GM19324 (cell line): ENCODE measurements at regions not wholly inside any gene's neighbourhood (a gene's known extent, or its start where the extent isn't known, plus 50 kb on each side); places are given as distances from the start of the nearest gene placed in this dataset.
"Not testable (repeated sequence)": the region's sequence is repeated elsewhere in the genome, so short reads cannot be mapped to it uniquely, and the experiment has no call there.

Source experiments
- ATAC-seq: cut with Tn5 transposase; IDR thresholded peaks from one replicate; pipeline ENCODE4 v1.9.1; 2021; ENCODE audit warnings: mild to moderate bottlenecking, moderate library complexity; ENCODE audit not compliant: unreplicated experiment, low FRiP score

- no peak for ATAC-seq
Measured at GRCh38 chr9:74120470-74120869, 376.7 kb upstream of the RORB start.

DNA sequence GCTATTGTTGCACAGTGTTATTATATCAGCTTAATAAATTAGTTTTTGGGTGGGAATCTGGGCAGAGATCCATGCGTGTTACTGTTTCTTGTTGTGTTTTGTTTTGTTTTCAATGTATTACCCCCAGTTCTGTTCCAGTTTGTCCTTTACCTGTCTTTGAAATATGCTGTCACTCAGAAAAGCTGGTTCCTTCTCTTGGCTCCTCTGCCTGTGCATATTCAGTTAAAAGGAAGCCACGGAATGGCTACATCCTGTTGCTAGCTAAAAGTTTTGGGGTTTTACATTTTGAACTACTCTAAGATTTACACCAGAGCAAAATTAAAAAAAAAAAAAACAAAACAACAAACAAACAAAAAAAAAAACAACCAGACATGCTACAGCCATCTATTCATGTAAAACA is 374.9 kb upstream of the RORB start:
- no peak for ATAC-seq

DNA sequence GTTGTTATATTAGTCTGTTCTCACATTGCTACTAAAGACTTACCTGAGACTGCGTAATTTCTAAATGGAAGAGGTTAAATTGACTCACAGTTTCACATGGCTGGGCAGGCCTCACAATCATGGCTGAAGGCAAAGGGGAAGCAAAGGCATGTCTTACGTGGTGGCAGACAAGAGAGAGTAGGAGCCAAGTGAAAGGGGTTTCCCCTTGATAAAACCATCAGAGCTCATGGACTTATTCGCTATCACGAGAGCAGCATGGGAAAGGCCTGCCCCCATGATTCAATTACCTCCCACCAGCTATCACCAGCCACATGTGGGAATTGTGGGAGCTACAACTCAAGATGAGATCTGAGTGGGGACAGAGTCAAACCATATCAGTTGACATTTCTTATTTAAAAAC is 374.5 kb upstream of the RORB start:
- no peak for ATAC-seq

DNA sequence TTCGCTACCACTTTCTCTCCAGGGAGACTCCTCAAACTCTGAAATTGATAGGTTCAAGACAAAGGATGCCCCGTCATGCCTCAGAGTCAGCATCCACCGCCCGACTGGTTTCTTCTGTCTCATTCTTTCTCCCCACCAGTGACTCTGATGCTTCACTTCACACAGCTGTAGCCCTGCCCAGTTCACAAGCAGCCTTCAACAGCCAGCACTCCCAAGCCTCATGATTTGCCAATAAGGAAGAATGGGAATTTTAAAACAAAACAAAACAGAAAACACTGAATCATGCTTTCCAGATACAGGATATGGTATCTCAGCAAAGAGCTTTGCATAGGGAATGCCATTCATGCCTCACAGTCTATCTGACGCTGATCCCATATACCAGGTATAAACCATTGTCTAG is 371.2 kb upstream of the RORB start:
- no peak for ATAC-seq

DNA sequence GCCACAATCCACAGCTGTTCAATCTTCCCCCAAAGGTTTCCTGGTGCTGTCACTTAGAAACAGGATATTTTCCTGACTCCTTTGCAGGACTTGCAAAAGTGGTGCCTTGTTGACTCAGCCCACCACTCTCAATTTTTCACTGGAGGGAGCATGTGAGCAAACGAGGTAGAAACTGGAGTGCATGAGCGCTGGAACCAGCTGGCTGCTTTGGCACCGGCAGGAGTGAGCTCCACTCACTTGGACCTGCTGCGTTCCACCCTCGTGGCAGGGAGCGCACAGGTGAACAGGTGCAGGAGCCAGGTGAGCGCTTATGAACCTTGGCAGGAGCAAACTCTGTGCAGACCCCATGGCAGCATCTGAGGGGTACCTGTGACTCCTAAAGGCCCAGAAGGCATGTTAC is 364.1 kb upstream of the RORB start:
- no peak for ATAC-seq

- no peak for ATAC-seq
Measured at GRCh38 chr9:74133921-74134320, 363.2 kb upstream of the RORB start.

GRCh38 chr9:74138182-74138581 is 359.0 kb upstream of the RORB start:
- ATAC-seq = no peak

DNA sequence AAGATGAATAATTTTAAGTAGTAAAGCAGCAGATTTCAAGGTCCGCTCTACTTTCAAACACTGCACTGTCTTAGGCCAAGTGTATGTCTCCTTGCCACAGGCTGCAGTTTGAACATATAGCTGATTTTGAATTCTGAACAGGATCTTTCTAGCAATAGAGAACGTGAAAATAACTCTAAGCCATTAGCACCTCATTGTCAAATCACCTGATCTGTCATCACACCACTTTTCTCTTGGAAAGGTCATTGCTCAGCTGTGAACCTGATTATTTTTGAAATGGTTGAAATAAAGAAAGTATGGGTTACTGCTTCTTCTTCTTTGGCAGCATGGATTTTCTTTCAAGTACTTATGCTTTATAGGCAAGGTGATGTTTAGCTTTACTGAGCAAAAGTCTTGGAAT is 357.0 kb upstream of the RORB start:
- ATAC-seq = no peak

DNA sequence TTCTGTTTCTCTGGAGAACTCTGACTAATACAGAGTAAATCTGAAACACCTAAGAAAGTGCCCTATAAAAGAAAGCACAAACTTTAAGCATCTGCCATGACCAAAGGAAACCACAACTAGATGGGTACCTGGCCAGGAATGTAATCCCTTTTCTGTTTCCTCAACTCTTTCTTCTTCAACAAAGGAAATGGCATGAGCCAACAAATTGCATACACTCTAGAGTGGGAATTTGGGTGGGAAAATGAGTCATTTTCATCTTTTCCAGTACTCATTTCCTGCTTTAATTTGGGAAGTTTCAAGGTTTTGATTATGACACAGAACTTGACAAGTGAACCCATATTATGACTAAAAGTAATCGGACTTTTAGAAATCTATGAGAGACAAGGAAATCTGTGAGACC is 349.2 kb upstream of the RORB start:
- no peak for ATAC-seq

DNA sequence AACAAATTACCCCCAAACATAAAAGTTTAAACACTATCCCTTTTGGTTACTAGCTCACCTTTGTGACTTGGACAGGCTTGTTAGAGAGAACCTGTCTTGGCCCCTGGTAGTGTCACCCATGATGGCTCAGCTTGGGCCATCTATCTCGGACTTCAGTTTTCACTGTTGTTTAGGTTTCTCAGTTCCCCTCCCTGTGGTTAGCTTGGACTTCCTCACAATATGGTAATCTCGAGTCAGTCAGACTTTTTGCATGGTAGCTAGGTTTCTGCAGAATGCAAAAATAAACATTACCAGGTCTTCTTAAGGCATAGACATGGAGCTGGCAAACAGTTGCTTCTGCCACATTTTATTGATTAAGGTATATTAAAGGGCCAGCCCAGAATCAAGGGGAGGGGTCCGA is 324.3 kb upstream of the RORB start:
- peak; percentile 92 for ATAC-seq

DNA sequence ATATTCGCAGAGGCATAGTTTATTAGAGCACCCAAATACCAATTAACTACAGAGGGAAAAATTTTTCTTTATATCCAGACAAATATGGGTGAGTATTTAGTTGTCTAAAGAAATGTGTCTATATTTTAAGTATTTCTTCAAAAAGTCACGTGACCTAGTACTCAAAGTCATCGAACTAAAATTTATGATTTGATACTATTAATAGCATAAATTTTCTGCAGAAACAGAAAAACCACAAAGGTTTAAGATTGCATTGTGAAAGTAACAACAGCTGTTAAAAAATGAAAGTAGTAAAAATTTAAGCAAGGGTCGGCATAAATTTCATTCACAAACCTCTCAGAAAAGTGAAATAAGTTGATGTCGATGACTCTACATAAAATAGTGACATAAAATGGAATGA is 323.9 kb upstream of the RORB start:
- ATAC-seq = no peak

DNA sequence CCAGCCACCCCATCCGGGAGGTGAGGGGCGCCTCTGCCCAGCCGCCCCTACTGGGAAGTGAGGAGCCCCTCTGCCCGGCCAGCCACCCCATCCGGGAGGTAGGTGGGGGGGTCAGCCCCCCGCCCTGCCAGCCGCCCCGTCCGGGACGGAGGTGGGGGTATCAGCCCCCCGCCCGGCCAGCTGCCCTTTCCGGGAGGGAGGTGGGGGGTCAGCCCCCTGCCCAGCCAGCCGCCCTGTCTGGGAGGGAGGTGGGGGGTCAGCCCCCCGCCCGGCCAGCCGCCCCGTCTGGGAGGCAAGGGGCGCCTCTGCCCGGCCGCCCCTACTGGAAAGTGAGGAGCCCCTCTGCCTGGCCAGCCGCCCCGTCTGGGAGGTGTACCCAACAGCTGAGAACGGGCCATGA is 299.4 kb upstream of the RORB start:
- not testable (repeated sequence) for ATAC-seq

DNA sequence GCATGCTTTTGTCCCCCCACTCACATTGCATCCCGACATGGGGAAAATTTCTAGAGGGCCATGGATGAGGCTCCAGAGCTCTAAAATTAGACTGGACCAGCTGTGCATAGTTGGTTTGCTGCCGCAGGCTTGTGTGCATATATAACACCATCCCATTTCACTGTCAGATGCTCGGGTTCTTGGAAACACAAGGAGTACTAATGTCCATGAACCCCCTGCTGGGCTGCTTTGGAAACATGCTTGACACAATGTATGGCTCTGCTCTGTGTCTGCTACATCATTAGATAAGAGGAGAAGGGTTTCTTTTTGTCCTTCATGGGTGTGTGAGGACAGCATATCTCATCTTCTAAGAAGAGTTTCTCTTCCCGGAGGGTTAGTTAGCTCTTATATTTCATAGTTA is 292.1 kb upstream of the RORB start:
- ATAC-seq = no peak

DNA sequence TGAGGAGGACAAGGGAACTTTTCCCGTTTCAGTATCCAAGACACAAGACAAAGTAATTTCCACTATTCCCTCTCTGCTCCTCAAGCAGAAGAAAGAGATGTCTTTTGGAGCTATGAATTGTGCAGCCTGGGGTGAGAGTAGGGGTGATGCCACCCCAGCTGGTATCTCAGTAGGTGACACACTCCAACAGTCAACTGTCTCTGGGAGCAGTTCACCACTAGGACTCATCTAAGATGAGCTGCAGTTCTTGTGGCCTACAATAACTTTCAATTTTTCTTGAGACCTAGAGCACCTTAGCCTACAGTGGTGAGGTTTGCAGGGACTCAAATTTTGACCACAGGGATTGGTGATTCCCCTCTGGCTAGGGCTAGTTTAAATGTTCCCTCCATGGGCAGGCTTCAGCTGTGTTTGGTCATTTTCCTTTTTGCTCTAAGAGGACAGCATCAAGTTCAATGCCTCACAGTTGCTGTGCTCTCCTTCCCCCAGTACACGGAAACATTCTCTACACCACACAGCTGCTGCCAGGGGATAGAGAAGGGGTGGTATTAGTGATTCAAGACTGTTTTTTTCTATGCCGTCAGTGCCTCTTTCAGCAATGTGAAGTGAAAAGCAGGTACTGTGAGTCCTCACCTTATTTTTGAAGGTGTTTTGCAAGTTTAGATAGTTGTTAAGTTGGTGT is 278.6 kb upstream of the RORB start:
- ATAC-seq = no peak

DNA sequence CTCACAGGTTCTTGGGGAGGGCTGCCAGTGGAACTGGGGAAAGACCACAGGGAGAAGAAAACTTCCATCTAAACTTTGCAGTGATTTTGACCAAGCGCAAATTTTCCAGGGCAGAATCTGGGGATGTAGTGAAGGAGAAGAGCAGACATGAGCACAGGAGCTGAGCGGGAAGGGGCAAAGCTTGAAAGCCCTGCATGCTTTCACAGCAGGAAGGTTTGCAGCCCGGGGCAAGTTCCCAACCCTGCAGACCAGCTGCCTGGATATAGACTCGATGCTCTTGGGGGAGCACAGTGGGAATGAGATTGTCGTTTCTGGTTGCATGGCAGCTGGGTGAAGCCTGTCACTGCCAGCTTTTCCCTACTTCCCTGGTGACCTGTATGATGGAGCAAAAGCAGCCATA is 276.8 kb upstream of the RORB start:
- no peak for ATAC-seq

GRCh38 chr9:74236857-74237256 is 260.3 kb upstream of the RORB start:
- ATAC-seq = no peak

- ATAC-seq = no peak
Measured at GRCh38 chr9:74245866-74246497, 251.2 kb upstream of the RORB start.

- ATAC-seq = no peak
Measured at GRCh38 chr9:74255489-74255984, 241.6 kb upstream of the RORB start.

DNA sequence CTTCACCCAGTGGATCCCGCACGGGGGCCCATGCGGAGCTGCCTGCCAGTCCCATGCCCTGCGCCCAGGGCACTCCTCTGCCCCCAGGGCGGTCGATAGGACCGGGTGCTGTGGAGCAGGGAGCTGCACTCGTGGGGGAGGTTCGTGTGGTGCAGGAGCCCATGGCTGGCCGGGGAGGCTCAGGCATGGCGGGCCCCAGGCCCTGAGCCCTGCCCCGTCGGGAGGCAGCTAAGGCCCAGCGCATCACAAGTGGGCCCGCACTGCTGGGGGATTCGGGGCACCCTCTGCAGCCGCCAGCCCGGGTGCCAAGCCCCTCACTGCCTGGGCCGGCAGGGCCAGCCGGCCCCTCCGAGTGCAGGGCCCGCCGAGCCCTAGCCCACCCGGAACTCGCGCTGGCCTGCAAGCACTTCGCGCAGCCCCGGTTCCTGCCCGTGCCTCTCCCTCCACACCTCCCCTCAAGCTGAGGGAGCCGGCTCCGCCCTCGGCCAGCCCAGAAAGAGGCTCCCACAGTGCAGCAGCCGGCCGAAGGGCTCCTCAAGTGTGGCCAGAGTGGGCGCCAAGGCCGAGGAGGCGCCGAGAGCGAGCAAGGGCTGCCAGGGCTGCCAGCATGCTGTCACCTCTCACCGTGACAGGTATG is 221.1 kb upstream of the RORB start:
- ATAC-seq = no peak

DNA sequence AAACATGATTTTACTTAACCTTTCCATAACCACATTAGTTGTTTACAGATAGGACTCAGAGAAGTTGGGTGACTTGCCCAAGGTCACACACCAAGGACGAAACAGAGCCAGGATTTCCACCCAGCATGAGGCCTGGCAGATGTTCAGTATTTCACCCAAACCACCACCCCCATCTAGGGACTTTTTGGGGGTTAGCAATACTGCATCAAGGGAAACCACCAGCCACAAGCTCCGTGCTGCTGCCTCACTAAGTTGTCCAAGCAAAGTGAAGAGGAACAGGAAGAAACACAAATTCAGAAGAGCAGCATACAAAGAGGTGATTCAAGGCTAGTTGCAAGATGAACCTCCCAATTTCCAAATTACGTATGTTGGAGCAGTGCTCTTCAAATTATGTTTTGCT is 219.6 kb upstream of the RORB start:
- peak; percentile 80 for ATAC-seq

DNA sequence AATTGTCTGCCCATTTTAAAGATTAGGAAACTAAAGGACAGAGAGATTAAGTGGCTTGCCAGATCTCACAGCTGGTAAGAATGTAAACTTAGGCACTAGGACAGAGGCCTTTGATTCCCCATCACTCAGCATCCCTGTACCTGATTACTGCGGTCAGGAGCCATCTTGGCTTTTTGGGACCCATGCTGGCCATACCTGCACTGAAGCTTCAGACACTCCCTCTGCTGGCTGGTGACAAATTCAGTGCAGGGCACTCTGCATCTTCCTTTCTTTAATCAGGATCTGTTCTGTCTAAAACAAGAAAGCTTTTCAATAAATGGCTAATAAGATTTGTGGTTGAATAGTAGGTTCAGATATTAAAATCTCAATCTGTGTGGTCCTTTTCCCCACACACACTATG is 215.5 kb upstream of the RORB start:
- no peak for ATAC-seq
